IMR-90 (cell line): ENCODE measurements at regions not wholly inside any gene's neighbourhood (a gene's known extent, or its start where the extent isn't known, plus 50 kb on each side); places are given as distances from the start of the nearest gene placed in this dataset.

Experiments
- BHLHE40 ChIP-seq: fragments of 150-350 bp; IDR thresholded peaks from 2 replicates; pipeline ENCODE4 v1.6.1; 2016; ENCODE audit warnings: mild to moderate bottlenecking, low read depth, low read length
- CHD1 ChIP-seq: IDR thresholded peaks from 2 replicates; pipeline ENCODE4 v1.6.1; 2012; ENCODE audit warnings: low read depth, low read length, improper control_type of control experiment
- MAFK ChIP-seq: IDR thresholded peaks from 2 replicates; pipeline ENCODE4 v1.6.1; 2012; ENCODE audit warnings: low read depth, low read length, improper control_type of control experiment
- POLR2A ChIP-seq: IDR thresholded peaks from 2 replicates; pipeline ENCODE4 v1.6.1; 2012; ENCODE audit warnings: mild to moderate bottlenecking, low read depth, low read length
- RAD21 ChIP-seq: IDR thresholded peaks from 2 replicates; pipeline ENCODE4 v1.6.1; 2012; ENCODE audit warnings: low read length, improper control_type of control experiment
- SMC3 ChIP-seq: fragments of 150-350 bp; IDR thresholded peaks from 2 replicates; pipeline ENCODE4 v1.6.1; 2016; ENCODE audit warnings: low read depth, mild to moderate bottlenecking, antibody characterized with exemption, low read length, moderate library complexity
- TF ChIP-seq, protein P1 (sequence below): conservative IDR thresholded peaks from 2 replicates; pipeline ENCODE4 v1.5.1; 2012; ENCODE audit warnings: mild to moderate bottlenecking, low read depth, low read length, improper control_type of control experiment
- TF ChIP-seq, protein P2 (sequence below): fragments of 150-350 bp; IDR thresholded peaks from 2 replicates; pipeline ENCODE4 v1.6.1; 2017; ENCODE audit warnings: mild to moderate bottlenecking, antibody characterized with exemption, low read length, low read depth
- TF ChIP-seq, protein P3 (sequence below): fragments of 150-350 bp; IDR thresholded peaks from 2 replicates; pipeline ENCODE4 v1.6.1; 2016; ENCODE audit warnings: low read depth, mild to moderate bottlenecking, low read length, moderate library complexity, borderline replicate concordance

DNA sequence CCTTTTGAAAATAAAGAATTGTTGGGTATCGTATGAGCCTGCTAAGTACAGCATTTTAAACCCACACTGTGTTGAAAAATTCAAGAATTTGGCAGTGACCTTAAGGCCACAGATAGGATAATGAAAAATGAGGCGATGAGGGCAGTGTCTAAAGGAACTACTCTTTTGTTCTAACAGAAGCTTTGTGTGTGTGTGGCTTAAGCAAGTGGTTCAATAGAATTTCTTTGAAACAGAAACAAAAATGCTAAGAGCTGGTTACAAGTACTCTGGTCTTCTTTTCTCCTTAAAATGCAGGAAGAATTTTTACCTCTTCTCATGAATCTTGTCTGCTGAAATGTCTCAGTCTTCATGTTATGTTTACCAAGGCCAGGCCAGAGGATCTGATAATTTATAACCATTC lies 279.5 kb downstream of the ZNF536 start:
- TF ChIP-seq, protein P1, sequence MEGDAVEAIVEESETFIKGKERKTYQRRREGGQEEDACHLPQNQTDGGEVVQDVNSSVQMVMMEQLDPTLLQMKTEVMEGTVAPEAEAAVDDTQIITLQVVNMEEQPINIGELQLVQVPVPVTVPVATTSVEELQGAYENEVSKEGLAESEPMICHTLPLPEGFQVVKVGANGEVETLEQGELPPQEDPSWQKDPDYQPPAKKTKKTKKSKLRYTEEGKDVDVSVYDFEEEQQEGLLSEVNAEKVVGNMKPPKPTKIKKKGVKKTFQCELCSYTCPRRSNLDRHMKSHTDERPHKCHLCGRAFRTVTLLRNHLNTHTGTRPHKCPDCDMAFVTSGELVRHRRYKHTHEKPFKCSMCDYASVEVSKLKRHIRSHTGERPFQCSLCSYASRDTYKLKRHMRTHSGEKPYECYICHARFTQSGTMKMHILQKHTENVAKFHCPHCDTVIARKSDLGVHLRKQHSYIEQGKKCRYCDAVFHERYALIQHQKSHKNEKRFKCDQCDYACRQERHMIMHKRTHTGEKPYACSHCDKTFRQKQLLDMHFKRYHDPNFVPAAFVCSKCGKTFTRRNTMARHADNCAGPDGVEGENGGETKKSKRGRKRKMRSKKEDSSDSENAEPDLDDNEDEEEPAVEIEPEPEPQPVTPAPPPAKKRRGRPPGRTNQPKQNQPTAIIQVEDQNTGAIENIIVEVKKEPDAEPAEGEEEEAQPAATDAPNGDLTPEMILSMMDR, result no peak
- TF ChIP-seq POLR2A, result no peak
- TF ChIP-seq SMC3, result no peak
- TF ChIP-seq, protein P2, sequence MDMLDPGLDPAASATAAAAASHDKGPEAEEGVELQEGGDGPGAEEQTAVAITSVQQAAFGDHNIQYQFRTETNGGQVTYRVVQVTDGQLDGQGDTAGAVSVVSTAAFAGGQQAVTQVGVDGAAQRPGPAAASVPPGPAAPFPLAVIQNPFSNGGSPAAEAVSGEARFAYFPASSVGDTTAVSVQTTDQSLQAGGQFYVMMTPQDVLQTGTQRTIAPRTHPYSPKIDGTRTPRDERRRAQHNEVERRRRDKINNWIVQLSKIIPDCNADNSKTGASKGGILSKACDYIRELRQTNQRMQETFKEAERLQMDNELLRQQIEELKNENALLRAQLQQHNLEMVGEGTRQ, result no peak
- TF ChIP-seq, protein P3, sequence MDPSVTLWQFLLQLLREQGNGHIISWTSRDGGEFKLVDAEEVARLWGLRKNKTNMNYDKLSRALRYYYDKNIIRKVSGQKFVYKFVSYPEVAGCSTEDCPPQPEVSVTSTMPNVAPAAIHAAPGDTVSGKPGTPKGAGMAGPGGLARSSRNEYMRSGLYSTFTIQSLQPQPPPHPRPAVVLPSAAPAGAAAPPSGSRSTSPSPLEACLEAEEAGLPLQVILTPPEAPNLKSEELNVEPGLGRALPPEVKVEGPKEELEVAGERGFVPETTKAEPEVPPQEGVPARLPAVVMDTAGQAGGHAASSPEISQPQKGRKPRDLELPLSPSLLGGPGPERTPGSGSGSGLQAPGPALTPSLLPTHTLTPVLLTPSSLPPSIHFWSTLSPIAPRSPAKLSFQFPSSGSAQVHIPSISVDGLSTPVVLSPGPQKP, result no peak
- TF ChIP-seq BHLHE40, result no peak
- TF ChIP-seq CHD1, result no peak
- TF ChIP-seq MAFK, result no peak
- no peak for TF ChIP-seq RAD21
